Panc1 (cell line): ENCODE measurements at regions not wholly inside any gene's neighbourhood (a gene's known extent, or its start where the extent isn't known, plus 50 kb on each side); places are given as distances from the start of the nearest gene placed in this dataset.

Experiments
- ATAC-seq: fragments of 200-7000 bp; cut with Tn5 transposase; 2 replicates; pipeline ENCODE4 v1.9.1; 2020; ENCODE audit warnings: mild to moderate bottlenecking, moderate library complexity
- BruUV-seq: library from RNA; stranded (reverse); fragments of 400-500 nt; replicated peaks from 2 replicates; lab custom pipeline; 2021; lab: Mats Ljungman, UMichigan
- CTCF ChIA-PET: fragments of 300-600 bp; sonication (Branson Sonifier 250); formaldehyde crosslinking; loops from one replicate; lab custom pipeline; 2022; ENCODE audit warnings: antibody characterized with exemption; lab: Charles Lee
- POLR2A ChIA-PET: fragments of 300-600 bp; sonication (Branson Sonifier 250); formaldehyde crosslinking; loops from one replicate; lab custom pipeline; 2022; ENCODE audit warnings: antibody characterized with exemption; lab: Charles Lee
- DNase-seq: peaks from one replicate; pipeline ENCODE4 v3.0.0-alpha.2; 2010; ENCODE audit warnings: low read depth, low spot score
- H3K27ac ChIP-seq: 2 replicates; pipeline ENCODE4 v1.5.1; 2011; ENCODE audit warnings: mild to moderate bottlenecking, low read length, inconsistent platforms
- H3K27me3 ChIP-seq: fragments of 200-500 bp; sonication (Bioruptor generic); 2 replicates; pipeline ENCODE4 v1.6.0; 2014; ENCODE audit warnings: low read length, inconsistent platforms; ENCODE audit not compliant: control insufficient read depth, insufficient read depth
- H3K36me3 ChIP-seq: fragments of 200-500 bp; sonication (Bioruptor generic); 2 replicates; pipeline ENCODE4 v1.5.1; 2014; ENCODE audit warnings: inconsistent platforms, mild to moderate bottlenecking, low read length, moderate library complexity; ENCODE audit not compliant: control insufficient read depth, insufficient read depth
- H3K4me1 ChIP-seq: 2 replicates; pipeline ENCODE4 v1.5.1; 2011; ENCODE audit warnings: inconsistent platforms, mild to moderate bottlenecking, low read length, moderate library complexity; ENCODE audit not compliant: control insufficient read depth, insufficient read depth
- H3K4me3 ChIP-seq, 2 experiments: 2 replicates each; pipeline ENCODE4 v1.5.1; 2011 to 2012; ENCODE audit warnings: low read depth in 2 of 2, low read length in 2 of 2, mild to moderate bottlenecking in 2 of 2, inconsistent platforms in 1 of 2, moderate library complexity in 1 of 2
- H3K9me3 ChIP-seq: fragments of 200-500 bp; sonication (Bioruptor generic); 2 replicates; pipeline ENCODE4 v1.5.1; 2014; ENCODE audit warnings: low read depth, mild to moderate bottlenecking, inconsistent platforms, low read length, moderate library complexity; ENCODE audit not compliant: control insufficient read depth, insufficient read depth
- POLR2AphosphoS5 ChIP-seq: IDR thresholded peaks from 2 replicates; pipeline ENCODE4 v1.6.1; 2012; ENCODE audit warnings: mild to moderate bottlenecking, low read depth, low read length, moderate library complexity
- SIN3A ChIP-seq: IDR thresholded peaks from 2 replicates; pipeline ENCODE4 v1.6.1; 2012; ENCODE audit warnings: low read depth, mild to moderate bottlenecking, low read length, moderate library complexity, borderline replicate concordance; ENCODE audit not compliant: insufficient read depth
- TCF7L2 ChIP-seq: IDR thresholded peaks from 2 replicates; pipeline ENCODE4 v1.6.1; 2011; ENCODE audit warnings: mild to moderate bottlenecking, low read depth, low read length, inconsistent platforms
- in situ Hi-C: cut with HindIII; loops from 2 replicates; pipeline ENCODE4 v1.10.0; 2016; ENCODE audit warnings: low sequenced_read_pairs, low pct_unique_long_range_greater_than_20kb
- intact Hi-C: fragments of 100-400 bp; cut with micrococcal nuclease; formaldehyde crosslinking; loops from one replicate; pipeline ENCODE4 v1.10.0; 2022; ENCODE audit not compliant: unreplicated experiment
- TF ChIP-seq, protein P1 (sequence below), 2 experiments: IDR thresholded peaks; 2 replicates each; pipeline ENCODE4 v1.6.1; 2011 to 2012; ENCODE audit warnings: low read depth in 2 of 2, control low read depth in 1 of 2, low read length in 1 of 2, mild to moderate bottlenecking in 1 of 2, moderate library complexity in 1 of 2; ENCODE audit not compliant: insufficient read depth in 1 of 2
- TF ChIP-seq, protein P2 (sequence below): fragments of 450-650 bp; IDR thresholded peaks from 2 replicates; pipeline ENCODE4 v1.5.1; 2017; ENCODE audit warnings: mild to moderate bottlenecking

DNA sequence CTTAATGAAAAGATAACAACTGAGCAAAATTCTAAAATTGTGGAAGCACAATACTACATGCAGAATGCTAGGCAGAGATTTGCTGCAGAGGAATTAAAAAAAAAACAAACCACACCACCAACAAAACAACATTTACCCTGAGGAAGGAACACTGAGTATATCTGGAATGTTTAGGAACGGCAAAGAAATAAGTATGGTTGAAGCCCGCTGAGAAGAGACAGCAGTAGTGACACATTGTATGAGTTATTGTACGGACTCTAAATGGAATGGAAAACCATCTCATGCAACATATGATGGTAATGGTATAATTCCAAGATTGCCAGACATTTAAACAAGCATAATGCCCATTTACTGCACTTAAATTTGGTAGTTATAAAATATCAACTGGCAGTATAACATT lies 568.2 kb upstream of the CCDC54 start:
- no peak overlapping the region for H3K27ac ChIP-seq
- no peaks in the 10 kb centered on the region for H3K4me1 ChIP-seq
- H3K9me3 ChIP-seq = no peaks in the 10 kb centered on the region
- H3K27me3 ChIP-seq = no peaks in the 10 kb centered on the region
- no peak for ATAC-seq
- TF ChIP-seq TCF7L2 = no peak
- TF ChIP-seq POLR2AphosphoS5 = no peak
- TF ChIP-seq, protein P1, sequence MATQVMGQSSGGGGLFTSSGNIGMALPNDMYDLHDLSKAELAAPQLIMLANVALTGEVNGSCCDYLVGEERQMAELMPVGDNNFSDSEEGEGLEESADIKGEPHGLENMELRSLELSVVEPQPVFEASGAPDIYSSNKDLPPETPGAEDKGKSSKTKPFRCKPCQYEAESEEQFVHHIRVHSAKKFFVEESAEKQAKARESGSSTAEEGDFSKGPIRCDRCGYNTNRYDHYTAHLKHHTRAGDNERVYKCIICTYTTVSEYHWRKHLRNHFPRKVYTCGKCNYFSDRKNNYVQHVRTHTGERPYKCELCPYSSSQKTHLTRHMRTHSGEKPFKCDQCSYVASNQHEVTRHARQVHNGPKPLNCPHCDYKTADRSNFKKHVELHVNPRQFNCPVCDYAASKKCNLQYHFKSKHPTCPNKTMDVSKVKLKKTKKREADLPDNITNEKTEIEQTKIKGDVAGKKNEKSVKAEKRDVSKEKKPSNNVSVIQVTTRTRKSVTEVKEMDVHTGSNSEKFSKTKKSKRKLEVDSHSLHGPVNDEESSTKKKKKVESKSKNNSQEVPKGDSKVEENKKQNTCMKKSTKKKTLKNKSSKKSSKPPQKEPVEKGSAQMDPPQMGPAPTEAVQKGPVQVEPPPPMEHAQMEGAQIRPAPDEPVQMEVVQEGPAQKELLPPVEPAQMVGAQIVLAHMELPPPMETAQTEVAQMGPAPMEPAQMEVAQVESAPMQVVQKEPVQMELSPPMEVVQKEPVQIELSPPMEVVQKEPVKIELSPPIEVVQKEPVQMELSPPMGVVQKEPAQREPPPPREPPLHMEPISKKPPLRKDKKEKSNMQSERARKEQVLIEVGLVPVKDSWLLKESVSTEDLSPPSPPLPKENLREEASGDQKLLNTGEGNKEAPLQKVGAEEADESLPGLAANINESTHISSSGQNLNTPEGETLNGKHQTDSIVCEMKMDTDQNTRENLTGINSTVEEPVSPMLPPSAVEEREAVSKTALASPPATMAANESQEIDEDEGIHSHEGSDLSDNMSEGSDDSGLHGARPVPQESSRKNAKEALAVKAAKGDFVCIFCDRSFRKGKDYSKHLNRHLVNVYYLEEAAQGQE (IDR thresholded peaks at IDR 0.05; ENCODE audit: insufficient read depth in 1 of 2, low read depth in 2 of 2, low read length in 1 of 2) = no peak
- no peak for TF ChIP-seq SIN3A
- TF ChIP-seq, protein P2, sequence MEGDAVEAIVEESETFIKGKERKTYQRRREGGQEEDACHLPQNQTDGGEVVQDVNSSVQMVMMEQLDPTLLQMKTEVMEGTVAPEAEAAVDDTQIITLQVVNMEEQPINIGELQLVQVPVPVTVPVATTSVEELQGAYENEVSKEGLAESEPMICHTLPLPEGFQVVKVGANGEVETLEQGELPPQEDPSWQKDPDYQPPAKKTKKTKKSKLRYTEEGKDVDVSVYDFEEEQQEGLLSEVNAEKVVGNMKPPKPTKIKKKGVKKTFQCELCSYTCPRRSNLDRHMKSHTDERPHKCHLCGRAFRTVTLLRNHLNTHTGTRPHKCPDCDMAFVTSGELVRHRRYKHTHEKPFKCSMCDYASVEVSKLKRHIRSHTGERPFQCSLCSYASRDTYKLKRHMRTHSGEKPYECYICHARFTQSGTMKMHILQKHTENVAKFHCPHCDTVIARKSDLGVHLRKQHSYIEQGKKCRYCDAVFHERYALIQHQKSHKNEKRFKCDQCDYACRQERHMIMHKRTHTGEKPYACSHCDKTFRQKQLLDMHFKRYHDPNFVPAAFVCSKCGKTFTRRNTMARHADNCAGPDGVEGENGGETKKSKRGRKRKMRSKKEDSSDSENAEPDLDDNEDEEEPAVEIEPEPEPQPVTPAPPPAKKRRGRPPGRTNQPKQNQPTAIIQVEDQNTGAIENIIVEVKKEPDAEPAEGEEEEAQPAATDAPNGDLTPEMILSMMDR = no peak
- intact Hi-C loops = no loop called here
- ChIA-PET CTCF (no interaction called here), POLR2A (no interaction called here)
- H3K4me3 ChIP-seq = no peak overlapping the region
- H3K36me3 ChIP-seq = no peaks in the 10 kb centered on the region
- DNase-seq = no peak
- no TSS peak for BruUV-seq
- in situ Hi-C loops = no loop called here

DNA sequence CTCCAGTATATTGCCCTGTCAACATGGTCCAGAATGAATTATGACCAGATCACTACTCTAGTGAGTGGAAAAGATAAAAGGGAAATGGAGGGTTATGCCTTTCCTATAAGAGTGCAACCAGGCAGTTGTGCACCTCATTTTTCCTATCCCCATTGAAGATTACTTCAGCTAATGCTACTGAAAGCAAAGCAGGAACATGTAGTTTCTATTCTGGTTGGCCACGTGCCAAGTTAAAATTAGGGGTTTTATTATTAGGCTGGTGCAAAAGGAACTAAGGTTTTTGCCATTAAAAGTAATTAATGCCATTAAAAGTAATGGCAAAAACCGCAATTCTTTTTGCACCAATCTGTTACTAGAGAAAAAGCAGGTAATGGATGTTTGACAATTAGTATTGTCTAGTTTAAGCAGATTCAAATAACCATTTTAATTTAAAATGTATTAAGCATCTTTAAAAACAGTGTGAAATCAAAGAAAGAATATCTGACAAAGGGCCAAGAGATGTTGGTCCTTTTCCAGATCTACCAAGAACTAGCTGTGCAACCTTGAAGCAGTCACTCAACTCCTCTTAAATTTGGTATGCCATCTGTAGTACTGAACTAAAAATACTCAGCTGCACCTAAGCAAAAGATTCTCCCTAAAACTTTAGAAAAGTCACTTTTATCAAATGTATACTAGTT lies 567.5 kb upstream of the CCDC54 start:
- in situ Hi-C loops = no loop called here
- intact Hi-C loops = no loop called here
- Histone ChIP-seq H3K9me3 (no peaks in the 10 kb centered on the region), H3K4me1 (no peaks in the 10 kb centered on the region), H3K4me3 (no peak overlapping the region), H3K36me3 (no peaks in the 10 kb centered on the region), H3K27me3 (no peaks in the 10 kb centered on the region), H3K27ac (no peak overlapping the region)
- BruUV-seq = no TSS peak
- POLR2A ChIA-PET = no interaction called here
- CTCF ChIA-PET = no interaction called here
- DNase-seq (no peak), ATAC-seq (no peak)
- TF ChIP-seq POLR2AphosphoS5 = no peak
- TF ChIP-seq TCF7L2 = no peak
- TF ChIP-seq, protein P1 (IDR thresholded peaks at IDR 0.05; ENCODE audit: insufficient read depth in 1 of 2, low read depth in 2 of 2, low read length in 1 of 2) = no peak
- no peak for TF ChIP-seq SIN3A
- TF ChIP-seq, protein P2 = no peak
